ENCODE measurements at regions not wholly inside any gene's neighbourhood (a gene's known extent, or its start where the extent isn't known, plus 50 kb on each side); places are given as distances from the start of the nearest gene placed in this dataset.
"Not testable (repeated sequence)": the region's sequence is repeated elsewhere in the genome, so short reads cannot be mapped to it uniquely, and the experiment has no call there.

GRCh38 chr9:99666571-99666970 lies 155.1 kb upstream of the NR4A3 start:
- Mint-ChIP-seq H3K27ac (no peak overlapping the region), H3K36me3 (ENCODE audit: low read depth) (no peaks in the 10 kb centered on the region), H3K27me3 (peaks cover 2% of the 10 kb centered on the region), H3K4me1 (peaks cover 6% of the 10 kb centered on the region), H3K4me3 (no peak overlapping the region), H3K9me3 (no peaks in the 10 kb centered on the region)
- TF ChIP-seq, protein P1, sequence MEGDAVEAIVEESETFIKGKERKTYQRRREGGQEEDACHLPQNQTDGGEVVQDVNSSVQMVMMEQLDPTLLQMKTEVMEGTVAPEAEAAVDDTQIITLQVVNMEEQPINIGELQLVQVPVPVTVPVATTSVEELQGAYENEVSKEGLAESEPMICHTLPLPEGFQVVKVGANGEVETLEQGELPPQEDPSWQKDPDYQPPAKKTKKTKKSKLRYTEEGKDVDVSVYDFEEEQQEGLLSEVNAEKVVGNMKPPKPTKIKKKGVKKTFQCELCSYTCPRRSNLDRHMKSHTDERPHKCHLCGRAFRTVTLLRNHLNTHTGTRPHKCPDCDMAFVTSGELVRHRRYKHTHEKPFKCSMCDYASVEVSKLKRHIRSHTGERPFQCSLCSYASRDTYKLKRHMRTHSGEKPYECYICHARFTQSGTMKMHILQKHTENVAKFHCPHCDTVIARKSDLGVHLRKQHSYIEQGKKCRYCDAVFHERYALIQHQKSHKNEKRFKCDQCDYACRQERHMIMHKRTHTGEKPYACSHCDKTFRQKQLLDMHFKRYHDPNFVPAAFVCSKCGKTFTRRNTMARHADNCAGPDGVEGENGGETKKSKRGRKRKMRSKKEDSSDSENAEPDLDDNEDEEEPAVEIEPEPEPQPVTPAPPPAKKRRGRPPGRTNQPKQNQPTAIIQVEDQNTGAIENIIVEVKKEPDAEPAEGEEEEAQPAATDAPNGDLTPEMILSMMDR (IDR thresholded peaks at IDR 0.05): no peak
- DNase-seq (no peak), ATAC-seq (ENCODE audit: low read depth) (no peak)
- POLR2A ChIA-PET: no interaction called here
- intact Hi-C loops (cut with micrococcal nuclease): no loop called here
- CTCF ChIA-PET: no interaction called here

DNA sequence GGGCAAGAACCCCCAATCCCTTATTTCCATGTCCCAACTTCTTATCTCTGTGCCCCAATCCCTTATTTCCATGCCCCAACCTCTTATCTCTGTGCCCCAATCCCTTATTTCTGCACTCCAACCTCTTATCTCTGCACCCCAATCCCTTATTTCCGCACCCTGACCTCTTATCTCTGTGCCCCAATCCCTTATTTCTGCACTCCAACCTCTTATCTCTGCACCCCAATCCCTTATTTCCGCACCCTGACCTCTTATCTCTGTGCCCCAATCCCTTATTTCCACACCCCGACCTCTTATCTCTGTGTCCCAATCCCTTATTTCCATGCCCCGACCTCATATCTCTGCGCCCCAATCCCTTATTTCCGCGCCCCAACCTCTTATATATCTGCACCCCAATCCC lies 150.8 kb upstream of the NR4A3 start:
- intact Hi-C loops (cut with micrococcal nuclease); H3K4me1 Mint-ChIP-seq; H3K36me3 Mint-ChIP-seq (ENCODE audit: low read depth); H3K9me3 Mint-ChIP-seq; POLR2A ChIA-PET; H3K4me3 Mint-ChIP-seq; ATAC-seq (ENCODE audit: low read depth); H3K27ac Mint-ChIP-seq; DNase-seq; H3K27me3 Mint-ChIP-seq; CTCF ChIA-PET: not testable (repeated sequence)

DNA sequence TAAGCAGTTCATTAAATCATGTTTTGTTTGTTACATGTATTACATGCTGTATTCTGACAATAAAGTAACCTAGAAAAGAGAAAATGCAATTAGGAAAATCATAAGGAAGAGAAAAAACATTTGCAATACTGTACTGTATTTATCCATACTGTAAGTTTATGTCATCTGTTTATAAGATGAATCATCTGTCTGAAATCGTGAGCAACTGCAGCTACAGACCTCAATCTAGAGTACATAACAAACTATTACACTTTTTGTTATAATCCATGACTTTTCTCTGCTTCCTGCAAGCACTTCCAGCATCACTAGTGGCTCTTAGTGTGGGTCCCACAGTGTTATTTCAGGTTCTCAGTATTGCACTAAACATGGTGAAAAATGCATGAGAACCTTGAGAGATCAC lies 144.4 kb upstream of the NR4A3 start:
- peaks cover 18% of the 10 kb centered on the region for H3K4me1 Mint-ChIP-seq
- no peaks in the 10 kb centered on the region for H3K27me3 Mint-ChIP-seq
- H3K9me3 Mint-ChIP-seq: peaks cover 12% of the 10 kb centered on the region
- no peak overlapping the region for H3K27ac Mint-ChIP-seq
- no peak overlapping the region for H3K4me3 Mint-ChIP-seq
- intact Hi-C loops (cut with micrococcal nuclease): no loop called here
- POLR2A ChIA-PET: no interaction called here
- TF ChIP-seq, protein P1 (IDR thresholded peaks at IDR 0.05): no peak
- CTCF ChIA-PET: no interaction called here
- ATAC-seq (ENCODE audit: low read depth) (no peak), DNase-seq (no peak)
- no peaks in the 10 kb centered on the region for H3K36me3 Mint-ChIP-seq (ENCODE audit: low read depth)

GRCh38 chr9:99678566-99678965 lies 143.1 kb upstream of the NR4A3 start:
- DNase-seq: no peak
- ATAC-seq (ENCODE audit: low read depth): no peak
- CTCF ChIA-PET: interaction anchor here (0.9 kb wide), 1 partner anchor 14 kb away, joined by 3 read pairs; no protein-coding TSS in a partner anchor
- Mint-ChIP-seq H3K4me3 (no peak overlapping the region), H3K36me3 (ENCODE audit: low read depth) (no peaks in the 10 kb centered on the region), H3K27ac (no peak overlapping the region), H3K27me3 (no peaks in the 10 kb centered on the region), H3K9me3 (peaks cover 17% of the 10 kb centered on the region), H3K4me1 (peaks cover 27% of the 10 kb centered on the region)
- TF ChIP-seq, protein P1 (IDR thresholded peaks at IDR 0.05): no peak
- POLR2A ChIA-PET: interaction anchor here (0.6 kb wide), 1 partner anchor 145 kb away, joined by 3 read pairs; no protein-coding TSS in a partner anchor
- intact Hi-C loops (cut with micrococcal nuclease): no loop called here

DNA sequence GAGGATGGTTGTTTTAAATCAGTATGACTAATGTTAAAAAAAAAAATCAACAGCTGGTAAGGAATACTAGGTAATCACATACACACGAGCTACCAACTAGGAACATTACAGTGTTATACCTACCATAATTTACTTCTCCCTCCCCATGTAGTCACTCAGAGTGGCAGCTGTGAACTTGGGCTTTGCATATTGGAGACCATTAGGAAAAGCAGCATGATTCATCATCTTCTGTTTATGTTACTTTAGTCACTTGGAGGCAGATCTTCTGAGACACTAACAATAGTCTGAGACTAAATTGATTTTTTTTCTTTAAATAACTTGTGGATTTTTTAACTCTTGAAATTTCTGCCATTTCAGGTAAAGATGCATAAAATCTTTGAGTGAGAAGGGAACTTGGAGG lies 141.5 kb upstream of the NR4A3 start:
- Mint-ChIP-seq H3K27me3 (no peaks in the 10 kb centered on the region), H3K36me3 (ENCODE audit: low read depth) (no peaks in the 10 kb centered on the region), H3K4me1 (peaks cover 27% of the 10 kb centered on the region)

More for the DNA sequence above, 141.5 kb upstream of the NR4A3 start:
- POLR2A ChIA-PET: interaction anchor here (0.7 kb wide), 1 partner anchor 82 kb away, joined by 4 read pairs; no protein-coding TSS in a partner anchor
- DNase-seq (no peak), ATAC-seq (ENCODE audit: low read depth) (peak; percentile 58)
- CTCF ChIA-PET: interaction anchor here (1.1 kb wide), 1 partner anchor 448 kb away, joined by 3 read pairs; no protein-coding TSS in a partner anchor
- TF ChIP-seq, protein P1 (IDR thresholded peaks at IDR 0.05): no peak
- no peak overlapping the region for H3K27ac Mint-ChIP-seq
- H3K9me3 Mint-ChIP-seq: peaks cover 17% of the 10 kb centered on the region
- intact Hi-C loops (cut with micrococcal nuclease): loop anchor here (2.0 kb wide), 1 partner anchor 19 kb away; no protein-coding TSS in a partner anchor
- peak overlapping the region; percentile 6 for H3K4me3 Mint-ChIP-seq

All from activated B cell treated with CpG ODN at 0.5 μM for 24 hours (primary cell).